Omental fat pad (tissue), 3 donors: ENCODE measurements at regions not wholly inside any gene's neighbourhood (a gene's known extent, or its start where the extent isn't known, plus 50 kb on each side); places are given as distances from the start of the nearest gene placed in this dataset.

Experiments
- ATAC-seq: fragments of 150-250 bp; one replicate; pipeline ENCODE4 v1.9.1; 2016; ENCODE audit warnings: mild to moderate bottlenecking, moderate library complexity; ENCODE audit not compliant: low FRiP score
- DNase-seq: peaks from one replicate; pipeline ENCODE4 v3.0.0-alpha.2; 2019; ENCODE audit warnings: low spot score
- CTCF ChIP-seq, 3 donors: fragments of 450-650 bp; IDR thresholded peaks; one replicate each; pipeline ENCODE4 v1.5.1; 2016 to 2017; ENCODE audit warnings: antibody characterized with exemption in 3 of 3, mild to moderate bottlenecking in 3 of 3, moderate library complexity in 2 of 3

GRCh38 chr10:21217107-21217506 is 308.4 kb downstream of the SKIDA1 start:
- no peak for ATAC-seq
- no peak for DNase-seq
- no peak for TF ChIP-seq CTCF (IDR thresholded peaks at IDR 0.05)

GRCh38 chr10:21214329-21214728 is 311.2 kb downstream of the SKIDA1 start:
- DNase-seq (no peak), ATAC-seq (no peak)
- no peak for TF ChIP-seq CTCF (IDR thresholded peaks at IDR 0.05)

GRCh38 chr10:21213381-21213780 is 312.1 kb downstream of the SKIDA1 start:
- no peak for TF ChIP-seq CTCF (IDR thresholded peaks at IDR 0.05)
- DNase-seq: no peak
- ATAC-seq: no peak

GRCh38 chr10:21212912-21213311 is 312.6 kb downstream of the SKIDA1 start:
- no peak for TF ChIP-seq CTCF (IDR thresholded peaks at IDR 0.05)
- ATAC-seq (peak; percentile 53), DNase-seq (no peak)

GRCh38 chr10:21212348-21212747 is 313.1 kb downstream of the SKIDA1 start:
- DNase-seq (no peak), ATAC-seq (no peak)
- no peak for TF ChIP-seq CTCF (IDR thresholded peaks at IDR 0.05)

GRCh38 chr10:21209495-21209894 is 312.4 kb upstream of the NEBL start:
- ATAC-seq (no peak), DNase-seq (no peak)
- TF ChIP-seq CTCF (IDR thresholded peaks at IDR 0.05): no peak

- ATAC-seq (no peak), DNase-seq (no peak)
- no peak for TF ChIP-seq CTCF (IDR thresholded peaks at IDR 0.05)
Measured at GRCh38 chr10:21208666-21209316, 311.7 kb upstream of the NEBL start.
